ENCODE measurements at regions not wholly inside any gene's neighbourhood (a gene's known extent, or its start where the extent isn't known, plus 50 kb on each side); places are given as distances from the start of the nearest gene placed in this dataset.
"Not testable (repeated sequence)": the region's sequence is repeated elsewhere in the genome, so short reads cannot be mapped to it uniquely, and the experiment has no call there.

GRCh38 chr17:71638668-71639067 is 482.2 kb upstream of the SOX9 start (continued):
- TF ChIP-seq ATOH8 (CRISPR knock-in tag; IDR thresholded peaks at IDR 0.05; ENCODE audit: low read depth), result no peak
- TF ChIP-seq CBX2 (IDR thresholded peaks at IDR 0.05; ENCODE audit: borderline replicate concordance, low read depth), result no peak
- TF ChIP-seq RFX5 (IDR thresholded peaks at IDR 0.05), result no peak
- no peak for TF ChIP-seq FOXS1 (CRISPR knock-in tag; IDR thresholded peaks at IDR 0.05)
- TF ChIP-seq CHD4 (IDR thresholded peaks at IDR 0.05; ENCODE audit: borderline replicate concordance), result no peak
- no peak for TF ChIP-seq ZSCAN20 (CRISPR knock-in tag; IDR thresholded peaks at IDR 0.05)
- TF ChIP-seq BCL3 (IDR thresholded peaks at IDR 0.05), result no peak

- Histone ChIP-seq H3K9me3 (no peaks in the 10 kb centered on the region), H3K4me2 (no peak overlapping the region), H3K4me3 (no peak overlapping the region), H3K27ac (no peak overlapping the region), H3K4me1 (no peaks in the 10 kb centered on the region)
- ATAC-seq (no peak), FAIRE-seq (no peak), DNase-seq (ENCODE audit: low read depth in 1 of 2, low spot score in 1 of 2) (no peak)
- ChIA-PET CTCF (no interaction called here), POLR2A (no interaction called here)
- TF ChIP-seq MAZ (IDR thresholded peaks at IDR 0.05; ENCODE audit: borderline replicate concordance, low read depth, low read length) (no peak), HEYL (CRISPR knock-in tag; IDR thresholded peaks at IDR 0.05) (no peak), ELK1 (IDR thresholded peaks at IDR 0.05; ENCODE audit: low read depth, low read length) (no peak), TP53 (CRISPR knock-in tag; IDR thresholded peaks at IDR 0.05) (no peak), SMC3 (IDR thresholded peaks at IDR 0.05) (no peak), EHF (CRISPR knock-in tag; IDR thresholded peaks at IDR 0.05) (no peak), CHD2 (IDR thresholded peaks at IDR 0.05; ENCODE audit: low read length, partially characterized antibody) (no peak), ZFP36 (IDR thresholded peaks at IDR 0.05; ENCODE audit: borderline replicate concordance, partially characterized antibody) (no peak)
These were observed 481.0 kb upstream of the SOX9 start for GRCh38 chr17:71639865-71640264.

- peak; percentile 54 for FAIRE-seq
- H3K27ac ChIP-seq; POLR2A ChIA-PET; H3K4me2 ChIP-seq; DNase-seq (ENCODE audit: low read depth in 1 of 2, low spot score in 1 of 2); CTCF ChIA-PET; ATAC-seq; H3K9me3 ChIP-seq; H3K4me1 ChIP-seq; H3K4me3 ChIP-seq: not testable (repeated sequence)
- WGBS (ENCODE audit: missing lambda C conversion rate), result 6% methylated on average over 2 of the region's 2 CpGs
These were observed 473.9 kb upstream of the SOX9 start for GRCh38 chr17:71646890-71647289.

GRCh38 chr17:71648342-71648741 is 472.5 kb upstream of the SOX9 start:
- H3K27ac ChIP-seq; CTCF ChIA-PET; H3K4me1 ChIP-seq; ATAC-seq; POLR2A ChIA-PET; FAIRE-seq; DNase-seq (ENCODE audit: low read depth in 1 of 2, low spot score in 1 of 2); H3K4me2 ChIP-seq; H3K4me3 ChIP-seq; H3K9me3 ChIP-seq: not testable (repeated sequence)
- WGBS (ENCODE audit: missing lambda C conversion rate), result 68% methylated on average over 2 of the region's 2 CpGs

- POLR2A ChIA-PET, result no interaction called here
- 0 out of 3 replicates have a peak, but pooled peaks cover 3% of the 10 kb centered on the region for H3K9me3 ChIP-seq
- no peaks in the 10 kb centered on the region for H3K4me1 ChIP-seq
- CTCF ChIA-PET, result no interaction called here
- H3K4me3 ChIP-seq, result no peak overlapping the region
- DNase-seq (ENCODE audit: low read depth in 1 of 2, low spot score in 1 of 2), result no peak
- FAIRE-seq, result no peak
- TF ChIP-seq MYC (IDR thresholded peaks at IDR 0.05; ENCODE audit: borderline replicate concordance, low read length), result no peak
- TF ChIP-seq EHMT2 (IDR thresholded peaks at IDR 0.05; ENCODE audit: low read depth), result no peak
- TF ChIP-seq SMC3 (IDR thresholded peaks at IDR 0.05), result no peak
- no peak for TF ChIP-seq HOXB5 (CRISPR knock-in tag; IDR thresholded peaks at IDR 0.05)
- no peak for TF ChIP-seq ZNF302 (CRISPR knock-in tag; IDR thresholded peaks at IDR 0.05)
- TF ChIP-seq USF2 (IDR thresholded peaks at IDR 0.05), result no peak
- TF ChIP-seq HOXA7 (CRISPR knock-in tag; IDR thresholded peaks at IDR 0.05), result no peak
- TF ChIP-seq PHF8 (IDR thresholded peaks at IDR 0.05; ENCODE audit: borderline replicate concordance, low read depth), result no peak
- no peak for TF ChIP-seq MAZ (IDR thresholded peaks at IDR 0.05; ENCODE audit: borderline replicate concordance, low read depth, low read length)
- TF ChIP-seq ZSCAN20 (CRISPR knock-in tag; IDR thresholded peaks at IDR 0.05), result no peak
- TF ChIP-seq RAD21 (conservative IDR thresholded peaks at IDR 0.05 in 1 of 2, IDR thresholded peaks at IDR 0.05 in 1 of 2), result no peak
- TF ChIP-seq CTCF (IDR thresholded peaks at IDR 0.05), result no peak
- H3K4me2 ChIP-seq, result no peak overlapping the region
- ATAC-seq, result no peak
- H3K27ac ChIP-seq, result no peak overlapping the region
These were observed 470.9 kb upstream of the SOX9 start for GRCh38 chr17:71649941-71650350.
